Activated CD4-positive, CD25-positive, alpha-beta regulatory T cell (primary cell): ENCODE measurements at regions not wholly inside any gene's neighbourhood (a gene's known extent, or its start where the extent isn't known, plus 50 kb on each side); places are given as distances from the start of the nearest gene placed in this dataset.
"Not testable (repeated sequence)": the region's sequence is repeated elsewhere in the genome, so short reads cannot be mapped to it uniquely, and the experiment has no call there.

ENCODE experiments used
- DNase-seq, 4 experiments: peaks; one replicate each; lab custom pipeline; 2025; lab: John Stamatoyannopoulos, UW

DNA sequence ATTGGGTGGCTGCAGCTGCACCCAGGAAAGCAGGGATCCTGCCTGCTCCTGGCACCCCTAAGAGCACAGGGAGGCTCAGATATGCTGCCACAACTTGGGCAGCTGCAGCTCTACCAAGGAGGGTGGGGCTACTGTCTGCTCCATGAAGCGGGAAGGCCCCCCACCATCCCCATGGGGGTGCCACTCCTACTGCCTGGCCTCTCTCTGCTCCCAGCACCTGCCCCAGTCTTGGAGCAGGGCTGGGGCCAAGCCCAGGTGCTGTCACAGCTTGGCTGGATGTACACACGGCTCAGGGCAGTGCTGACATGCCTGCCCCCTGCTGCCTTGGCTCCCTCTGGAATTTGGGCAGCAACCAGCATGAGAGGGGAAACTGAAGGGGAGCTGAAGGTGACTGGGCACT is 214.7 kb upstream of the PLPPR1 start:
- no peak for DNase-seq

GRCh38 chr9:100819980-100820379 is 208.5 kb upstream of the PLPPR1 start:
- DNase-seq = no peak

- not testable (repeated sequence) for DNase-seq
Measured at GRCh38 chr9:100833035-100833434, 195.5 kb upstream of the PLPPR1 start.

- DNase-seq = no peak
Measured at GRCh38 chr9:100838857-100839256, 189.7 kb upstream of the PLPPR1 start.

DNA sequence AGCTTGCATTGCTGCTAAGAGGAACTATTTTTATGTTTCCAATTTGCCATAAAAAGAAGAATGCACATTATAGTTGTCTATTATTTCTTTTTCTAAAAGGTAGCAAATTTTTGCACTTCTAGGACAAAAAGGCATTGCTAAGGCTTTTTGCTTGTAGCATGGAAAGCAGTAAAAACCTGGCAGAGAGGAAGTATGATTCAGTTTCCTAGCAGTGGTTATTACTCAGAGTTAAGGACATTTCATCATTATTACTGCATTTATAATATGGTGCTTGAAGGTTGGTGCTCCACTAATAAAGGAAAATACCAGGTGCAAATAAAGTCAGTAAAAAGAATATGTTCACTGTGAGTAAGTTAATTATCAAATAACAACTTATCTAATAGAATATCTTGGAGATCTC is 179.8 kb upstream of the PLPPR1 start:
- no peak for DNase-seq

GRCh38 chr9:100852088-100852487 is 176.4 kb upstream of the PLPPR1 start:
- DNase-seq = no peak

- no peak for DNase-seq
Measured at GRCh38 chr9:100856238-100856637, 172.3 kb upstream of the PLPPR1 start.

- DNase-seq = no peak
Measured at GRCh38 chr9:100865111-100865510, 163.4 kb upstream of the PLPPR1 start.

- DNase-seq = no peak
Measured at GRCh38 chr9:100865648-100866047, 162.9 kb upstream of the PLPPR1 start.

- DNase-seq = no peak
Measured at GRCh38 chr9:100869326-100869725, 159.2 kb upstream of the PLPPR1 start.

DNA sequence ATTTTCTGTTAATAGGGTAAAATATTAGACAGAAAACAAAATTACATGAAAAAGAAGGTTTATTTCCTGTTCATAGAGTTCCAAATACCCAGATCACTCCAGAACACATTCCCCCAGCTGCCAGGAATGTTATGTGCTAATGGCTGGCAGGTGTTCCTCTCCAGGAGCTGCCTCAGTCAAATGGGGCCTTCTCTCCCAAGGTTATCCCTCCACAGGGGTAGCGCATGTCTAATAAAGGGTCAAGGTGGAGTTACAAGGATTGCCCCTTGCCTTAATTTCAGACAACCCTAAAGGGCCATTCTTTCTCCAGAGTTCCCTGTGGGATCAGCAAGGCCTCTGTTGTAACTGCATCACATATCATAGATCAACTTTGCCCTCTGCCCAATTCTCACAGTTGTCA is 148.6 kb upstream of the PLPPR1 start:
- DNase-seq = no peak

DNA sequence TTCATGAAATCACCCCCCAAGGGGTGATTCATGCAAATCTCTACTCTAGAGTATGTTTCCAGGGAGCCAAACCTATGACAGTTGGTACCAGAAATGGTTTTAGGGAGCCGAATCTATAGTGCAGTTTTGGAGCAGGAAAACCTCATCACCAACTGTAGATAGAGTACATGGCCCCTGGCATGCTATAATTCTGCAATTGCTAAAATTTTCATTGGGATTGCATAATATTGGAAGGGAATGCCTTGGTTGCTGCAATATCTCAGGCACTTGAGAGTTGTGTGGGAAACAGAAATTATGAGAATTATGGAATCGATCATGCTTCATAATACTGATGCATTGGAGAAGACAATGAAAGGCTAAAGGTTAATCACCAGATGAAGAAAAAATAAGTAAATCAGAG is 148.2 kb upstream of the PLPPR1 start:
- no peak for DNase-seq

DNA sequence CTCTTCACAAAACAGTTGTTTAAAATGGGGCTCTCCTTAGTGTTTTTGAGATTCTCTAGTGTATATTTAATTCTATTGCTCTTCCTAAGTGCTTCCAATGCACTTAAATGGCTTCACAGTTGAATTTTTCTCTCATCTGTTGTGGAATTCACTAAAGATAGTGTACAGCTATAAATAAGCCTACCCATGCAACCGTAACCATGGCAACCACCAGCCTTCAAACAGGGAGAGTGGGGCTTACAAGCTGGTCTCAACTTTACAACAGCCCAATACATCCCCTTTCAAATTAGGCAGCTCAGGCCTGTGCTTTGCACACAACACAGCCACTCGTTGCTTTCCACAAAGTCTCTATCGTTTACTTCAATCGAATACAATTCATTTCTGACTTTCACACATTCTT is 144.0 kb upstream of the PLPPR1 start:
- DNase-seq = no peak

GRCh38 chr9:100890321-100890720 is 138.2 kb upstream of the PLPPR1 start:
- DNase-seq = no peak

DNA sequence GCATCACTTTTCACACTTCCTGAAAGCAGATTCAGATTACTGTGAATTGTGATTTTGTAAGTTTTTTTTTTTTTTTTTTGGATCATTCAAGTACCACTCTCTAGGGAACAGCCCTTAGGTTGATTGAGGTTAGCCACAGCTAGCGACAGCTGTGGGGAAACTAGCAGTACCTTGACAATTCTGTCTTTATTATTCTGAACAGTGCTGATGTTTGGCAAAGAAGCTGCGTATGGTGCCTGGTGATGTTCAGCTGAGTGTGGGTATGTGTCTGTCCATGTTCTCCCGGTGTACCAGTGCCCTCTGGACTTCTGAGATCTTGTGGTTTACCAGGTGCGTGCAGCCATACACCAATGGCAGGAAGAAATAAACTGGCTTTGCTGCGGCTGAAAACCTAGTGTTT is 117.3 kb upstream of the PLPPR1 start:
- no peak for DNase-seq

- DNase-seq = no peak
Measured at GRCh38 chr9:100913257-100913656, 115.3 kb upstream of the PLPPR1 start.

- no peak for DNase-seq
Measured at GRCh38 chr9:100914266-100914665, 114.3 kb upstream of the PLPPR1 start.

DNA sequence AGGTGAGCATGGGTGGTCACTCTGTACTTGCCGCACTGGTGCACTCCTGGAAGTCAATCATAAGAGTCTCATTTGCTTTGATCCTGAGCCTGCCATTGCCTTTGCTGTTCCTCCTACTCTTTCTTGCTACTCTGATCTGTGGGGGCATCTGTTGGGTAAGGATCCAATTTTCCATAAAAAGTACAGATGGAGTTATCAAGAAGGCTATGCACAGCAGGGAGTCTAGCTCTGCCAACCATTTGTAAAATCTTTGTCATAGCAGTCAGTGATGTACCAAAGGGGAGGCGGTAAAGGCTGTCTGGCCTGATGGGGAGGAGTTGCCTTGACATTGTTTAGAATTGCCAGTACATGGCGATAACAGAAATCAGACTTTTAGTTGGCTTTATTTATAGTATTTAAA is 109.0 kb upstream of the PLPPR1 start:
- DNase-seq = no peak

DNA sequence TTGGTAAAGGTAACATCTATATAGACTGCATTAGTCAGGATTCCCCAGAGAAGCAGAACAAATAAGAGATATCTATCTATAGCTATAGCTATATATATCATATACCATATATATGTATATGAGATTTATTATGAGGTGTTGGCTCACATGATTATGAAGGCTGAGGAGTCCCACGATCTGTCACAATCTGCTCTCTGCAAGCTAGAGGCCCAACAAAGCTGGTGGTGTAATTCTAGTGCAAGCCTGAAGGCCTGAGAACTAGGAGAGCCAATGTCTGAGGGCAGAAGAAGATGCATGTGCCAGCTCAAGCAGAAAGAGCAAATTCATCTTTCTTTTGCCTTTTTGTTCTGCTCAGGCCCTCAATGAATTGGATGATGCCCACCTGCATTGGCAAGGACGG is 102.2 kb upstream of the PLPPR1 start:
- no peak for DNase-seq

DNA sequence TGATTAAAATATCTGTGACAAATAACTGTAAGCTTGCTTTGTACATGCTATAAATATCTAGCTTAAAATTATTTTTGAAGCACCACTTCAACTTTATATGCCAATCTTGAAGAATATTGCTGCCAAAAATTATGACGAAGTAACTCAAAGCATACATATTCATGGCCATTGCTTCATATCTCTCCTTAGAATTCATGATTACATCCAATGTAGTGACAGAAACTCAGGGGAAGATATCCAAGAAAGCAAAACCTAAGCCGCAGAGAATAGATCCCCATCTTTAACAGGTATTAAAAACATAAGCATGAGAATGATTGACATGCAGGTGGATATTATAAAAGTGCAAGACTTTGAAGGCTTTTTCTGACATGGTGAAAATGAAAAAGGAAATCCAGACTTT is 100.8 kb upstream of the PLPPR1 start:
- DNase-seq = no peak

GRCh38 chr9:100933656-100934055 is 94.9 kb upstream of the PLPPR1 start:
- no peak for DNase-seq

DNA sequence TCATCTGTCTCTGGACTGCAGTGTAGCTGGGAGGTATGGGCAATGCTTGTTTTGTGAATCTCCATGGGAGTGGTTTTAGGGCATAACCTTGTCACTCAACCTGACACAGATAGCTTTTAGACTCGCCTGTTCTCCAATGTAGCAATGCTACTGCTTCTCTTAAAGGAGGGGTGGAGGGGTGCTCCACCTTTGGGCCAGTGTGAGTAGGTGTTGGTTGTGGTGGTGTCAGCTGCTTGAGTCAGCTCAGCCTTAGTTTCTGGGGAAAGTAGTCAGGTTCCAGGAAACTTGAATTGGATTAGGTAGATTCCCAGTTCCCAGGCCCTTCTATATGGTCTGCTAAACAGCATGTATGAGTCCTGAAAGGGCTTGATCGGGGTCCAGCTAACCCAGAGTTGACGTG is 91.1 kb upstream of the PLPPR1 start:
- no peak for DNase-seq

GRCh38 chr9:100938507-100938906 is 90.0 kb upstream of the PLPPR1 start:
- no peak for DNase-seq

- DNase-seq = no peak
Measured at GRCh38 chr9:100939636-100940035, 88.9 kb upstream of the PLPPR1 start.

- no peak for DNase-seq
Measured at GRCh38 chr9:100959226-100959625, 69.3 kb upstream of the PLPPR1 start.
